ENCODE measurements at regions not wholly inside any gene's neighbourhood (a gene's known extent, or its start where the extent isn't known, plus 50 kb on each side); places are given as distances from the start of the nearest gene placed in this dataset.
"Not testable (repeated sequence)": the region's sequence is repeated elsewhere in the genome, so short reads cannot be mapped to it uniquely, and the experiment has no call there.

- intact Hi-C loops (cut with DNase I, micrococcal nuclease): loop anchor here (1.0 to 10.0 kb wide), 3 partner anchors 42 to 299 kb away; no protein-coding TSS in a partner anchor
- TF ChIP-seq, protein P1, sequence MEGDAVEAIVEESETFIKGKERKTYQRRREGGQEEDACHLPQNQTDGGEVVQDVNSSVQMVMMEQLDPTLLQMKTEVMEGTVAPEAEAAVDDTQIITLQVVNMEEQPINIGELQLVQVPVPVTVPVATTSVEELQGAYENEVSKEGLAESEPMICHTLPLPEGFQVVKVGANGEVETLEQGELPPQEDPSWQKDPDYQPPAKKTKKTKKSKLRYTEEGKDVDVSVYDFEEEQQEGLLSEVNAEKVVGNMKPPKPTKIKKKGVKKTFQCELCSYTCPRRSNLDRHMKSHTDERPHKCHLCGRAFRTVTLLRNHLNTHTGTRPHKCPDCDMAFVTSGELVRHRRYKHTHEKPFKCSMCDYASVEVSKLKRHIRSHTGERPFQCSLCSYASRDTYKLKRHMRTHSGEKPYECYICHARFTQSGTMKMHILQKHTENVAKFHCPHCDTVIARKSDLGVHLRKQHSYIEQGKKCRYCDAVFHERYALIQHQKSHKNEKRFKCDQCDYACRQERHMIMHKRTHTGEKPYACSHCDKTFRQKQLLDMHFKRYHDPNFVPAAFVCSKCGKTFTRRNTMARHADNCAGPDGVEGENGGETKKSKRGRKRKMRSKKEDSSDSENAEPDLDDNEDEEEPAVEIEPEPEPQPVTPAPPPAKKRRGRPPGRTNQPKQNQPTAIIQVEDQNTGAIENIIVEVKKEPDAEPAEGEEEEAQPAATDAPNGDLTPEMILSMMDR (IDR thresholded peaks at IDR 0.05): no peak
- Histone ChIP-seq H3K4me1 (ENCODE audit: insufficient read depth, low read length) (peaks cover 17% of the 10 kb centered on the region), H3K27ac (ENCODE audit: low read depth in 1 of 2, low read length in 2 of 2) (no peak overlapping the region), H3K9me3 (ENCODE audit: control insufficient read depth in 1 of 2, insufficient read depth in 1 of 2, low read length in 2 of 2) (peaks cover 0 to 5% of the 10 kb centered on the region in 2 experiments), H3K27me3 (ENCODE audit: control insufficient read depth in 1 of 2, insufficient read depth in 2 of 2, low read length in 2 of 2) (no peaks in the 10 kb centered on the region), H3K36me3 (ENCODE audit: insufficient read depth, low read length) (no peaks in the 10 kb centered on the region), H3K4me3 (ENCODE audit: low read length) (no peak overlapping the region)
- DNase-seq: no peak
- no peaks in the 10 kb centered on the region for H3K27me3 Mint-ChIP-seq
- no peaks in the 10 kb centered on the region for H3K36me3 Mint-ChIP-seq (ENCODE audit: low read depth)
- POLR2A ChIA-PET: interaction anchor here (1.2 to 1.7 kb wide), 2 partner anchors 31 to 92 kb away, joined by 6 to 17 read pairs; no protein-coding TSS in a partner anchor
- CTCF ChIA-PET: interaction anchor here (1.1 to 2.9 kb wide), 5 partner anchors 12 to 92 kb away, joined by 3 to 71 read pairs (median 3); no protein-coding TSS in a partner anchor
- H3K4me1 Mint-ChIP-seq (ENCODE audit: low read depth): peaks cover 32% of the 10 kb centered on the region
- no peaks in the 10 kb centered on the region for H3K9me3 Mint-ChIP-seq
- H3K27ac Mint-ChIP-seq: no peak overlapping the region
- no peak for ATAC-seq (ENCODE audit: poor library complexity)
- no peak overlapping the region for H3K4me3 Mint-ChIP-seq
Measured at GRCh38 chr3:8325306-8325705, 176.3 kb upstream of the LMCD1 start.

DNA sequence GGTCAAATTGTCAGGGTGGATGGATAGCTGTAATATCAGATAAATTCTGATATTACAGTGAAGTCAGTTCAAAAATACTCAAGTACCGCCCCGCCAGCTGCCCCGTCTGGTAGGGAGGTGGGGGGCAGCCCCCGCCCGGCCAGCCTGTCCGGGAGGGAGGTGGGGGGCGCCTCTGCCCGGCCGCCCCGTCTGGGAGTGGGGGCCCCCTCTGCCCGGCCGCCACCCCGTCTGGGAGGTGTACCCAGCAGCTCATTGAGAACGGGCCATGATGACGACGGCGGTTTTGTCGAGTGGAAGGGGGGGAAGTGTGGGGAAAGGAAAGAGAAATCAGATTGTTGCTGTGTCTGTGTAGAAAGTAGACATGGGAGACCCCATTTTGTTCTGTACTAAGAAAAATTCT lies 175.8 kb upstream of the LMCD1 start:
- not testable (repeated sequence) for H3K4me3 ChIP-seq (ENCODE audit: low read length); H3K27me3 Mint-ChIP-seq; H3K36me3 Mint-ChIP-seq (ENCODE audit: low read depth); H3K27ac Mint-ChIP-seq; H3K9me3 ChIP-seq (ENCODE audit: control insufficient read depth in 1 of 2, insufficient read depth in 1 of 2, low read length in 2 of 2); H3K36me3 ChIP-seq (ENCODE audit: insufficient read depth, low read length); H3K27me3 ChIP-seq (ENCODE audit: control insufficient read depth in 1 of 2, insufficient read depth in 2 of 2, low read length in 2 of 2); H3K9me3 Mint-ChIP-seq; DNase-seq; H3K27ac ChIP-seq (ENCODE audit: low read depth in 1 of 2, low read length in 2 of 2); ATAC-seq (ENCODE audit: poor library complexity); H3K4me3 Mint-ChIP-seq
- intact Hi-C loops (cut with DNase I, micrococcal nuclease): loop anchor here (1.0 to 10.0 kb wide), 4 partner anchors 41 to 299 kb away; no protein-coding TSS in a partner anchor
- ChIA-PET POLR2A (interaction anchor here (1.7 kb wide), 1 partner anchor 31 kb away, joined by 6 read pairs; no protein-coding TSS in a partner anchor), CTCF (interaction anchor here (2.0 to 2.9 kb wide), 2 partner anchors 89 to 92 kb away, joined by 12 to 71 read pairs; no protein-coding TSS in a partner anchor)
- H3K4me1 ChIP-seq (ENCODE audit: insufficient read depth, low read length): peaks cover 17% of the 10 kb centered on the region
- peaks cover 32% of the 10 kb centered on the region for H3K4me1 Mint-ChIP-seq (ENCODE audit: low read depth)

DNA sequence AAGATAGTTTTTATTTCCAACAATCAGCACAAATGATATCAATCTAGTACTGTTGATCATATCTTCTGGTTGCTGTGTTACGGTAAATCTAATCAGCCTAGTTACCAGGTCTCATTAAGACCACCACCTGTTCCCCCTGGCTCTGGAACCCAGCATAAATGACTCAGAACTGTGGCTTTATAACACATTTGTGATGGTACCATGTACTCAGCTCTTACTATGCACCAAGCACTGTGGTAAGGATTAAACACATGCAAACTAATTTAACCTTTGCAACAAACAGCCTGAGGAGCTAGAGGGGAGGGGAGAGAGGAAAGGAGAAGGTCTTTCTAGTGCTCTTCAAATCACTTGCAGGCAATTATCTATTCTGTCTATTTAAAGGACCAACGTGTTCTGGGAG lies 173.9 kb upstream of the LMCD1 start:
- no peak overlapping the region for H3K4me3 ChIP-seq (ENCODE audit: low read length)
- intact Hi-C loops (cut with DNase I, micrococcal nuclease): loop anchor here (2.0 to 10.0 kb wide), 3 partner anchors 40 to 297 kb away; no protein-coding TSS in a partner anchor
- Mint-ChIP-seq H3K9me3 (no peaks in the 10 kb centered on the region), H3K4me1 (ENCODE audit: low read depth) (peaks cover 32% of the 10 kb centered on the region), H3K36me3 (ENCODE audit: low read depth) (no peaks in the 10 kb centered on the region), H3K4me3 (no peak overlapping the region), H3K27ac (no peak overlapping the region), H3K27me3 (no peaks in the 10 kb centered on the region)
- TF ChIP-seq, protein P1 (IDR thresholded peaks at IDR 0.05): no peak
- no peaks in the 10 kb centered on the region for H3K36me3 ChIP-seq (ENCODE audit: insufficient read depth, low read length)
- H3K9me3 ChIP-seq (ENCODE audit: control insufficient read depth in 1 of 2, insufficient read depth in 1 of 2, low read length in 2 of 2): peaks cover 0 to 5% of the 10 kb centered on the region in 2 experiments
- ChIA-PET CTCF (interaction anchor here (1.1 kb wide), 1 partner anchor 89 kb away, joined by 5 read pairs; no protein-coding TSS in a partner anchor), POLR2A (interaction anchor here (1.3 kb wide), 1 partner anchor 90 kb away, joined by 6 read pairs; no protein-coding TSS in a partner anchor)
- no peak for ATAC-seq (ENCODE audit: poor library complexity)
- DNase-seq: no peak
- H3K27me3 ChIP-seq (ENCODE audit: control insufficient read depth in 1 of 2, insufficient read depth in 2 of 2, low read length in 2 of 2): no peaks in the 10 kb centered on the region
- peaks cover 17% of the 10 kb centered on the region for H3K4me1 ChIP-seq (ENCODE audit: insufficient read depth, low read length)
- H3K27ac ChIP-seq (ENCODE audit: low read depth in 1 of 2, low read length in 2 of 2): no peak overlapping the region

All from CD4-positive, alpha-beta T cell (primary cell).